ENCODE measurements at regions not wholly inside any gene's neighbourhood (a gene's known extent, or its start where the extent isn't known, plus 50 kb on each side); places are given as distances from the start of the nearest gene placed in this dataset.

- DNase-seq (ENCODE audit: low read depth in 4 of 4, low spot score in 1 of 4): no peak
These were observed 185.3 kb upstream of the ISX start for GRCh38 chr22:34880662-34881061.

- DNase-seq (ENCODE audit: low read depth in 4 of 4, low spot score in 1 of 4): no peak
These were observed 184.5 kb upstream of the ISX start for GRCh38 chr22:34881453-34881852.

DNA sequence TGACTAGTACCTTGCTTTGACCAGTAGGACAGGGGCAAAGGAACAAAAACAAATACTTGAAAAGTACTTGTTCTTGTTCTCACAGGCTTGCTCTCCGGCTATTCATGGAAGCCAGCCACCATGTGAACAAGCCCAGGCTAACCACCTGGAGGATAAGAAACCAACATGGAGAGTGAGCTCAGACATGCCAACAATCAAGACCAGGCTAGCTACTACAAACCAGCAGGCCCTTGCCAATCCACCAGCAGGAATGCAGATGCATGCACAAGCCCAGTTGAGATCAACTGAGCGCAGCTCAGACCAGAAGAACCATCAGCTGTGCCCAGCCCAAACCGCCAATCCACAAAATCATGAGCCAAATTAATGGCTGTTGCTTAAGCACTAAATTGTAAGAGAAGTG lies 180.1 kb upstream of the ISX start:
- DNase-seq (ENCODE audit: low read depth in 4 of 4, low spot score in 1 of 4): no peak

GRCh38 chr22:34886391-34886790 lies 179.6 kb upstream of the ISX start:
- DNase-seq (ENCODE audit: low read depth in 4 of 4, low spot score in 1 of 4): no peak

DNA sequence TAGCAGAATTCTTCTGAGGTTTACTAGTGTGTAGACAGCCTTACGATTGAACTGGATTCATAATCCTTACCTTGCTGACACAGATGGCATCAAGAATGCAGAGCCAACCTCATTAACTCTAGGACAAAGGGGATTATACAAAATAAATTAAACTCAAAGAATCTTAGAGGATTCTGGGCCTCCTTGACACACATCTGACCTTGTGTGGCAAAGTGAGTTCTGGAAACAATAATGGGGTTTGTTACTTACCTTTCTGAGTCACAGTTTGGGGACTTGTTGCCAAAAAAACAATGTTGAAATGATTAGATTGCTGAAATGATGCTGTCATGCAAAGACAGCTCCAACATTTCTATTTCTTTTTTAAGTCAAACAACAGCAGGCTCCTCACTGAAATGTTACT lies 179.1 kb upstream of the ISX start:
- no peak for DNase-seq (ENCODE audit: low read depth in 4 of 4, low spot score in 1 of 4)

- DNase-seq (ENCODE audit: low read depth in 4 of 4, low spot score in 1 of 4): no peak
These were observed 168.8 kb upstream of the ISX start for GRCh38 chr22:34897126-34897525.

DNA sequence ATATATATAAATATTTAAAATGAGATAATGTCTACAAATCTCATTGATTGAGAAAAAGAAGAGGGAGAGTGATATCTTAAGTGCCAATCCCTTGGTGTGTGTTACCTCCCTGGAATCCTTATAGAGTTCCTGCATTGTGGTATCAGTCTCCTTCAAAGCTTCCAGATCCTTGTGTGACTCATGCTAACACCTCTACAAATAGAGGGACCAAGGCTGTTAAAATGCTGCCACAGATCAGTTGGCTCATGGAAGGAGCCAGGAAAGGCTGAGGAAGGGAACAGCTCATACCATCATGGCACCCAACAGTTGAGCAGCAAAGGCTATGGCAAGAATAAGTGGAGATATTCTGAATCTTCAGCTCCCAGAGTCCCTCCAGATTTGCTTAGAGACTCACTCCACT lies 163.6 kb upstream of the ISX start:
- DNase-seq (ENCODE audit: low read depth in 4 of 4, low spot score in 1 of 4): no peak

DNA sequence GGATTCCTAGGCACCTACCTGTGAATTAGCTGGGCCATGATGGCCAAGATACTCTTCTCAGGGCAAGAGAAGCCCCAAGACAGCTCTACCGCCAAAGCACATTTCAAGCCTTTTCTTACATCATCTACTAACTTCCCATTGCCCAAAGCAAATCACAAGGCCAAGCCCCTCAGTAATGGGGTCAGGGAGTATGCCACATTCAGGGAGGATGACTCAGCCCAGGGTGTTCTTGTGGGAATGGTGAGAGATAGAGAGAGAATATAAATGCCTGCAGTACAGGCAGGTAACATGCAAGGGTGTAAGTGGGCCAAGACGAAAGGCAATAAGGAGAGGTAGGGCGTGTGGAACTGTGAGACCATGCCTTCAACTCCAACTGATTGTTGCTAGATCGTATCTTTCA lies 162.5 kb upstream of the ISX start:
- no peak for DNase-seq (ENCODE audit: low read depth in 4 of 4, low spot score in 1 of 4)

DNA sequence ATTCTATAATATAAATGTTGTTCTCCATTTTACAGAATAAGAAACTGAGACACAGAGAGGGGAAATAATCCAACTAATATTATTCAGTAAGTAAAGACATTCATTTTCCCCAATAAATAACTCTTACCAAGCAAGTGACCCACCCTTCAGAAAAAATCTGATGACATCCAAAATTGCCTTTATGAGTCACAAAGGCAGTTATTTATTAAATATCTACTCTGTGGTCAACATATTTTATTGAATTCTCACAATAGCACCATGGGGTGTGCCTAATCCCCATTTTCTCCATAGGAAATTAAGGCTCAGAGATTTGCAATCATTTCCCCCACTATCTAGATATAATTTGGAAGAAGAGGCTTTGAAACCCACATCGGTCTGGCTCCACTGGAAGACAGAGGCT lies 161.5 kb upstream of the ISX start:
- DNase-seq (ENCODE audit: low read depth in 4 of 4, low spot score in 1 of 4): no peak

GRCh38 chr22:34913826-34914225 lies 152.1 kb upstream of the ISX start:
- DNase-seq (ENCODE audit: low read depth in 4 of 4, low spot score in 1 of 4): no peak

DNA sequence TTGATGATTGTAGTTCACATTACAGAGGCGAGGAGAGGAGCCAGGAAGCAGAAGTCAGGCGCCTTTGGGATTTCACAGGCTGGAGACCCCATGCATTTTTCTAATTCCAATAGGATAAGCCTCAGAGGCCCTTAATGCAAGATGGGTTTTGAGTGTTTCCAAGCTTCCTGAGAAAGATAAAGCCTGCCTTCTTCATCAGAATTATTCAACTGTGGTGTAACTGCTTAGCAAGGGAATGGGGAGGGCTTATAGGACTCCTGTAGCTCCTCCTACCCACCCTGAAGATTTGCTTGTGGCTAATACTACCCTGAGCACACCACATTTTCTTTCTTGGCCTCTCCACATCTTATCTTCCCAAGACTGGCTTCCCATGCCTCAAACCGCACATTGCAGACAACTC lies 151.1 kb upstream of the ISX start:
- DNase-seq (ENCODE audit: low read depth in 4 of 4, low spot score in 1 of 4): no peak

DNA sequence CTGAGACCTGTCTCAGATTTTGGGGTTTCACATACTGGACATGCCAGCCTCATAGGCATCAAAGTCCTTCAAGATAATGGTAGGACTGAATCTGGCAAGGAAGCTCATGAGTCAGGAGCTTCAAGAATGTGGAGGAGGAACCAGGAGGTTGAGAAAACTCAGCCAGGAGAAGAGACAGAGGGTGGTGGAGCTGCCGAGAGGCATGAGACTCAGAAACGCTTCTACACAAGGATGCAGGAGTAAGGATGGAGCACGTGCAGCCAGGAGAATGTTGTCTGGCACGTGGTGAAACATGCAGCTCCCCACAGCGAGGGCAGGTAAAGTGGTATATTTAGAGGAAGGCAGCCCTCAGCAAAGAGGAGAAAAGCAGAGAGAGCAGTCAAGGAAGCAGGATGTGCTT lies 148.7 kb upstream of the ISX start:
- no peak for DNase-seq (ENCODE audit: low read depth in 4 of 4, low spot score in 1 of 4)

GRCh38 chr22:34931026-34931425 lies 134.9 kb upstream of the ISX start:
- no peak for DNase-seq (ENCODE audit: low read depth in 4 of 4, low spot score in 1 of 4)

DNA sequence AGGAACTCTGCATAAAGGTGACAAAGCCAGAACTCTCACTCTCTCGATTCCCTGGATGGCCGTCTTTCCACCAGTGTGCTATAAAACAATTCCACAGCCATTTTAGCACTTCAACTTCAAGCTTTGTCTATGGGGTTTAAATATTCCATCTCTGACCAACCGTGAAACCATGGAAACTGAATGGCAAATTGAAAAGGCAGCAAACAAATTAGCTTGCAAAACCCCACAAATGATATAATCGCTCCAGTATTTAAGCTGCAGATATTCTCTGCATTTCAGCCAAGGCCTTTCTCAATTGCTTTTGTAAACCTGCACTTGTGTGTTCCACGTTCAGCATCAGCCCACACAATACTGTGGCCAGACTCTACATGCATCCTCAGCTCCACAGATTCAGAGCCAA lies 131.7 kb upstream of the ISX start:
- no peak for DNase-seq (ENCODE audit: low read depth in 4 of 4, low spot score in 1 of 4)

DNA sequence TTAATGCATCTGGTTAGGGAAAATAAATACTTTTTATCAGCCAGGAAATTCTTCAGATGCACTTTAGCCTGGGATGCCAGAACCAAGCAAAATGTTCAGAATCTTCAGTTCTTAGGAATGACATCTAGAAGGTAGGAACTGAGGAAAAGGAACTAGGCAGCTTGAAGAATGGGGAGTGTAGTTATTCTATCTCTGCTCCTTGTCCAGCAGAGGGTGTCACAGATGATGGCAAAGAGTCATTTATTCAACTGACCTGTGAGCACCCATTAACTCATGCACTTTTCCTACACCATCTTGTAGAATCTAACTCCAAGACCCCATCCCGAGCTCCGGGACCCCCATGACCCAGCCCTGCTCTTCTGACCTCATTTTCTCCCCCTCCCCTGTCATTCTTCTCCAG lies 122.1 kb upstream of the ISX start:
- DNase-seq (ENCODE audit: low read depth in 4 of 4, low spot score in 1 of 4): no peak

- DNase-seq (ENCODE audit: low read depth in 4 of 4, low spot score in 1 of 4): no peak
These were observed 119.5 kb upstream of the ISX start for GRCh38 chr22:34946339-34946985.

GRCh38 chr22:34950489-34950888 lies 115.5 kb upstream of the ISX start:
- DNase-seq (ENCODE audit: low read depth in 4 of 4, low spot score in 1 of 4): no peak

DNA sequence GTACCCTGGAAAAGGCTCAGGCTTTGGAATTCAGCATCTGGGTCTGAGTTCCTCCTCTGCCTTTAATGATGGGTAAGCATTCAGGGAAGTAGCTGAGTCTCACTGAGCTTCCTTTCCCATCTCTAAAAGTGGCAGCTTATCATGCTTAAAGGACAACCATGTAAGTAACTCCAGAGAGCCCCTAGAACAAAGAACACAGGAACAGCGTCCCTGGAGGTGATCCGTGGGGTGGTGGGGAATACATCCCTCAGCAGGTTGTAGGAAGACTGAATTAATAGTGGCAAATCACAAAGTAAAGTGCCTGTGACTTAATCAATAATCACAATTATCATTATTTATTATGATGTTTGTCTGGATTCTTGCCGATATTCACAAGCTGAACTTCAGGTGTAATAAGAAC lies 114.7 kb upstream of the ISX start:
- no peak for DNase-seq (ENCODE audit: low read depth in 4 of 4, low spot score in 1 of 4)

GRCh38 chr22:34960005-34960404 lies 106.0 kb upstream of the ISX start:
- no peak for DNase-seq (ENCODE audit: low read depth in 4 of 4, low spot score in 1 of 4)

DNA sequence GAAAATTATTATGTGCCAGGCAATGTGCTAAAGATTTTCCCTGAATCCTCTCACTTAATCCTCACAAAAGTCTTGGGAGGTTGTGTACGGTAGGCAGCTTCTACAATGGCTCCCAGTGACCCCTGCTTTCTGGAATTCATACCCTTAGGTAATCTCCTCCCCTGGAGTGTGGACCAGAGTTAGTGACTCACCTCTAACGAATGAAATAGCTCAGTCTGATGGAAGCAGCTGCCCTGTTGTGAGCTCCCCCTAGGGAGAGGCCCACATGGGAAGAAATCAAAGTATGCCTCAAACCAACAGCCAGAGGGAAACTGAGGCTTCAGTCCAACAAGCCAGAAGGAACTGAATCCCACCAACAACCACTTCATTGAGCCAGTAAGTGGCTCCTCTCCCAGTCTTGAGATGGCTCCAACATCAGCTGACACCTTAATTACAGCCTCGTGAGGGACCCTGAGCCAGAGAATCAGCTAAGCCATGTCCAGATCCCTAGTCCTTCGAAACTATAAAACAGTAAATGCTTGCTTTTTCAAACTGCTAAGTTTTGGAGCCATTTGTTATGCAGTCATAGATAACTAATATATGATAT lies 98.9 kb upstream of the ISX start:
- DNase-seq (ENCODE audit: low read depth in 4 of 4, low spot score in 1 of 4): no peak

GRCh38 chr22:34969001-34969790 lies 96.8 kb upstream of the ISX start:
- DNase-seq (ENCODE audit: low read depth in 4 of 4, low spot score in 1 of 4): no peak

DNA sequence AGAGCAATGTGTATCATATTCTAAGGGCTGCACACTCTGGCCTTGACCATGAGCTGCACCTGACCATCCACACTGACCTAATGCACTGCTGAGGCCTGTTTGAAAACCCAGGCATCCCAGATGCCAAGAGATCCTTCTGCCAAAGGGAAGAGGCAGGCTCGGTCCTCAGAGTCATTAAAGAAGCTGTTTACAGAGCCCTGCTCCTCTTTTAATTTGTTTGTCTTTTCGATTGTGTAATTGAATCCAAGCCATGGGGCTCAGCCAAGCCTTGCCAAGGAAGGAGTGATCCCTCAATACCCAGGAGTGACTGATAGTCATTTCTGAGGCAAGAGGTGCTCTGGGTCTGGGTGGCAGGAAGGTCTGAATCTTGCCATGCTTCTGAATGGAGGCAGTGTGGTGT lies 94.5 kb upstream of the ISX start:
- no peak for DNase-seq (ENCODE audit: low read depth in 4 of 4, low spot score in 1 of 4)

Data from stimulated activated CD4-positive, alpha-beta T cell treated with anti-CD3 and anti-CD28 coated beads, Interleukin-1b, Interleukin-23, amount 100 ng/mL, for 24 hours (primary cell).